Endothelial cell of umbilical vein (primary cell): ENCODE measurements at regions not wholly inside any gene's neighbourhood (a gene's known extent, or its start where the extent isn't known, plus 50 kb on each side); places are given as distances from the start of the nearest gene placed in this dataset.

Experiments used
- BruUV-seq: library from RNA; stranded (reverse); fragments of 400-500 nt; replicated peaks from 2 replicates; lab custom pipeline; 2021; lab: Mats Ljungman, UMichigan
- CTCF ChIA-PET: fragments of 300-600, 350-600 bp; sonication (Branson Sonifier 250); formaldehyde crosslinking; loops from one replicate; lab custom pipeline; 2021; ENCODE audit warnings: antibody characterized with exemption, inconsistent platforms; lab: Charles Lee
- POLR2A ChIA-PET: fragments of 300-600, 350-600 bp; sonication (Branson Sonifier 250); formaldehyde crosslinking; loops from one replicate; lab custom pipeline; 2021; ENCODE audit warnings: antibody characterized with exemption, inconsistent platforms; lab: Charles Lee
- DNase-seq: peaks from one replicate; pipeline ENCODE4 v3.0.0-alpha.2; 2011; ENCODE audit warnings: low read depth, low spot score
- FAIRE-seq: peaks from 2 replicates; lab custom pipeline; 2011; peaks lifted over from hg19 to GRCh38; lab: Jason Lieb, UNC
- H2AFZ ChIP-seq: 2 replicates; pipeline ENCODE4 v1.6.0; 2012; ENCODE audit warnings: low read depth, low read length, control low read depth, inconsistent platforms
- H3K27ac ChIP-seq: 2 replicates; pipeline ENCODE4 v1.5.1; 2011; ENCODE audit warnings: low read depth, mild to moderate bottlenecking, control low read depth, low read length, moderate library complexity; ENCODE audit not compliant: insufficient read depth
- H3K27me3 ChIP-seq, 2 experiments: 2 replicates each; pipeline versions ENCODE4 v1.6.0 to v1.6.1; 2011; ENCODE audit warnings: low read length in 2 of 2, mixed read lengths in 1 of 2; ENCODE audit not compliant: control insufficient read depth in 2 of 2, insufficient read depth in 2 of 2
- H3K36me3 ChIP-seq, 2 experiments: 2 replicates in 1 of 2; 3 replicates in 1 of 2; pipeline ENCODE4 v1.5.1; 2011; ENCODE audit warnings: low read length in 2 of 2, mild to moderate bottlenecking in 1 of 2, moderate library complexity in 1 of 2; ENCODE audit not compliant: control insufficient read depth in 2 of 2, insufficient read depth in 2 of 2; ENCODE audit errors: extremely low read depth in 1 of 2
- H3K4me1 ChIP-seq: 3 replicates; pipeline ENCODE4 v1.5.1; 2011; ENCODE audit warnings: mild to moderate bottlenecking, low read length; ENCODE audit not compliant: control insufficient read depth, insufficient read depth; ENCODE audit errors: extremely low read depth
- H3K4me2 ChIP-seq: 2 replicates; pipeline ENCODE4 v1.6.1; 2011; ENCODE audit warnings: low read length, control low read depth, mixed read lengths; ENCODE audit not compliant: insufficient read depth
- H3K4me3 ChIP-seq, 3 experiments: fragments of 200-600 bp in 1 of 3; sonication (generic), shearing (Covaris generic) in 1 of 3; replicated peaks in 1 of 3; 2 replicates each; pipeline ENCODE4 v1.5.1; 2011 to 2016; ENCODE audit warnings: control low read depth in 3 of 3, low read length in 3 of 3, mild to moderate bottlenecking in 2 of 3, inconsistent platforms in 1 of 3, low read depth in 1 of 3, moderate library complexity in 1 of 3; ENCODE audit not compliant: insufficient read depth in 1 of 3
- H3K79me2 ChIP-seq: 2 replicates; pipeline ENCODE4 v1.6.0; 2012; ENCODE audit warnings: low read length, inconsistent platforms; ENCODE audit not compliant: control insufficient read depth, insufficient read depth
- H3K9ac ChIP-seq: replicated peaks from 2 replicates; pipeline ENCODE3; 2011; ENCODE audit warnings: low read length, control low read depth; ENCODE audit not compliant: insufficient read depth; ENCODE audit errors: extremely low read depth
- H3K9me1 ChIP-seq: replicated peaks from 3 replicates; pipeline ENCODE4 v1.6.0; 2011; ENCODE audit warnings: mild to moderate bottlenecking, low read length; ENCODE audit not compliant: control insufficient read depth, insufficient read depth; ENCODE audit errors: extremely low read depth
- H3K9me3 ChIP-seq: replicated peaks from 2 replicates; pipeline ENCODE4 v1.5.1; 2012; ENCODE audit warnings: low read length, inconsistent platforms; ENCODE audit not compliant: control insufficient read depth, insufficient read depth
- H4K20me1 ChIP-seq: replicated peaks from 2 replicates; pipeline ENCODE3; 2011; ENCODE audit warnings: mild to moderate bottlenecking, low read length; ENCODE audit not compliant: control insufficient read depth, insufficient read depth; ENCODE audit errors: extremely low read depth
- CTCF ChIP-seq, 2 donors: IDR thresholded peaks; 1 replicate in 1 of 2; 2 replicates in 1 of 2; pipeline ENCODE4 v1.5.1; 2011; ENCODE audit warnings: low read length in 2 of 2, mild to moderate bottlenecking in 2 of 2, moderate library complexity in 2 of 2, control low read depth in 1 of 2, inconsistent platforms in 1 of 2, low read depth in 1 of 2; ENCODE audit not compliant: insufficient read depth in 1 of 2; ENCODE audit errors: extremely low read depth in 1 of 2
- EZH2 ChIP-seq: IDR thresholded peaks from 2 replicates; pipeline ENCODE4 v1.6.1; 2012; ENCODE audit warnings: borderline replicate concordance, low read depth, mild to moderate bottlenecking, moderate library complexity, low read length, inconsistent platforms; ENCODE audit not compliant: severe bottlenecking
- FOS ChIP-seq: IDR thresholded peaks from 2 replicates; pipeline ENCODE4 v1.6.1; 2011; ENCODE audit warnings: mild to moderate bottlenecking, low read length, moderate library complexity, borderline replicate concordance; ENCODE audit not compliant: insufficient read depth
- JUN ChIP-seq: IDR thresholded peaks from 2 replicates; pipeline ENCODE4 v1.6.1; 2011; ENCODE audit warnings: borderline replicate concordance, low read depth; ENCODE audit not compliant: insufficient read length, insufficient read depth
- MAX ChIP-seq: IDR thresholded peaks from 2 replicates; pipeline ENCODE4 v1.6.1; 2011; ENCODE audit not compliant: insufficient read depth, insufficient read length
- MYC ChIP-seq: IDR thresholded peaks from one replicate; pipeline ENCODE4 v1.6.1; 2011; ENCODE audit warnings: mild to moderate bottlenecking, low read depth, low read length
- POLR2A ChIP-seq: IDR thresholded peaks from 2 replicates; pipeline ENCODE4 v1.6.1; 2012; ENCODE audit warnings: low read depth, mild to moderate bottlenecking, control low read depth, low read length
- dilution Hi-C: fragments of 300-500 bp; cut with MboI; formaldehyde crosslinking; loops from one replicate; pipeline ENCODE4 v1.15.0; 2019; ENCODE audit warnings: low sequenced_read_pairs; ENCODE audit not compliant: extremely low pct_ligation_motif_present
- intact Hi-C: fragments of 100-400 bp; cut with micrococcal nuclease; formaldehyde crosslinking; loops from one replicate; pipeline ENCODE4 v1.10.0; 2022

DNA sequence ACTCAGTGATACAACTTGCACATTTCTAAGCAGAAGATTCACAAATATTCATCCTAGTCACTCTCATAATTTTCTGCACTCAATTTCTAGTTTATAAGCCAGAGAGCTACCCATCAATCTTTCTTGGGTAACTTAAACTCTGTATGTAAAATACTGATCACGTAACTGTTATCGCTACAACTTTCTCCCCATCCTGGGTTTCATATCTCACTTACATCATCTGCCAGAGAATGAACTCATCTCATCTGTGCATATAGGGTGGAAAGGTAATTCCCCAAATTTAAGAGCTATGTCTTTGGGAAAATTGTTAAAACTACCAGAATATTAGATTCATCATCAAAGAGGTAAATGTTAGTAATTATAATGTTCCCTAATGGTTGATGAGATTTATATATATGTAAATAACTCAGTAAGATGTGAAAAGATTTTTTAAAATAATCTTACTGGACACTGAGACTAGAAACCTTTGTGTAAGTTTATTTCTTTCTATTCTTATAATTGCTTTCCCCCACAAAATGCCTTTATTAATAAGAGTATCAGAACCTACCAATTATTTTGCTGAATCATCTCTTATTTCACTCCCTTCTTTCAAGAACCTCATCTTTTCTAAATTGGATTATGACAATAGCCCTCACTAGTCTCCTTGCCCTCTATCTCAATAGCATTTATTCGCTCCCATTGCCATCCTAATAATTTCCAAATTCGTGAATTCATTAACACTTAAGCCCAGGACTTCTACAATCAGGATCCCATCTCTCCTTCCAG is 729.0 kb downstream of the EPHA4 start:
- FAIRE-seq (no peak), DNase-seq (no peak)
- H3K4me3 ChIP-seq, result no peak overlapping the region
- no peaks in the 10 kb centered on the region for H3K9me1 ChIP-seq
- TF ChIP-seq FOS (no peak), POLR2A (no peak), JUN (no peak), MYC (no peak), CTCF (IDR thresholded peaks at IDR 0.05; ENCODE audit: extremely low read depth in 1 of 2, insufficient read depth in 1 of 2, low read depth in 1 of 2, low read length in 2 of 2) (no peak), EZH2 (no peak), MAX (no peak)
- H2AFZ ChIP-seq, result no peak overlapping the region
- BruUV-seq, result no TSS peak
- H3K27me3 ChIP-seq, result no peaks in the 10 kb centered on the region
- no peak overlapping the region for H3K27ac ChIP-seq
- H3K4me2 ChIP-seq, result no peak overlapping the region
- CTCF ChIA-PET, result no interaction called here
- intact Hi-C loops, result no loop called here
- H3K36me3 ChIP-seq, result no peaks in the 10 kb centered on the region
- no peaks in the 10 kb centered on the region for H4K20me1 ChIP-seq
- dilution Hi-C loops, result no loop called here
- POLR2A ChIA-PET, result no interaction called here
- H3K9me3 ChIP-seq, result no peaks in the 10 kb centered on the region
- no peaks in the 10 kb centered on the region for H3K4me1 ChIP-seq
- no peak overlapping the region for H3K9ac ChIP-seq
- H3K79me2 ChIP-seq, result no peaks in the 10 kb centered on the region
